A549 (cell line): ENCODE measurements at regions not wholly inside any gene's neighbourhood (a gene's known extent, or its start where the extent isn't known, plus 50 kb on each side); places are given as distances from the start of the nearest gene placed in this dataset.
"Not testable (repeated sequence)": the region's sequence is repeated elsewhere in the genome, so short reads cannot be mapped to it uniquely, and the experiment has no call there.

Experiments used
- ATAC-seq, 2 experiments: fragments of 200-7000 bp in 1 of 2; fragments of >200 bp in 1 of 2; cut with Nextera tagmentation in 1 of 2; cut with Tn5 transposase in 1 of 2; 3 replicates each; pipeline versions ENCODE4 v1.8.0 to v1.9.1; 2018 to 2020; ENCODE audit warnings: mild to moderate bottlenecking in 1 of 2, moderate library complexity in 1 of 2
- CTCF ChIA-PET: fragments of 300-600 bp; sonication (Branson Sonifier 250); formaldehyde crosslinking; extraction: SDS; loops from one replicate; lab custom pipeline; 2021; ENCODE audit warnings: antibody characterized with exemption, inconsistent platforms; lab: Yijun Ruan, JAX
- POLR2A ChIA-PET: fragments of 350-600 bp; formaldehyde crosslinking; extraction: SDS; loops from one replicate; lab custom pipeline; 2021; ENCODE audit warnings: antibody characterized with exemption, inconsistent platforms; lab: Yijun Ruan, JAX
- DNase-seq, 2 experiments: peaks; one replicate each; pipeline versions ENCODE4 v3.0.0 to v3.0.0-alpha.2; 2011 to 2016; ENCODE audit warnings: low read depth in 1 of 2, low spot score in 1 of 2
- FAIRE-seq: peaks from 2 replicates; lab custom pipeline; 2011; peaks lifted over from hg19 to GRCh38; lab: Jason Lieb, UNC
- H3K27ac ChIP-seq, 2 experiments: fragments of >200 bp; sonication (Bioruptor Twin); formaldehyde crosslinking; 3 replicates each; pipeline ENCODE4 v1.5.1; 2016 to 2017
- H3K4me1 ChIP-seq: fragments of >200 bp; sonication (Bioruptor Twin); formaldehyde crosslinking; 3 replicates; pipeline ENCODE4 v1.6.1; 2016
- H3K4me2 ChIP-seq: fragments of >200 bp; sonication (Bioruptor Twin); formaldehyde crosslinking; 3 replicates; pipeline ENCODE4 v1.6.1; 2016
- H3K4me3 ChIP-seq: fragments of >200 bp; sonication (Bioruptor Twin); formaldehyde crosslinking; 3 replicates; pipeline ENCODE4 v1.5.1; 2016
- H3K9me3 ChIP-seq: fragments of >200 bp; sonication (Bioruptor Twin); formaldehyde crosslinking; 3 replicates; pipeline ENCODE4 v1.6.1; 2016
- CEBPB ChIP-seq, 2 experiments: fragments of >200 bp in 1 of 2; sonication (Bioruptor Twin) in 1 of 2; formaldehyde crosslinking in 1 of 2; IDR thresholded peaks; 2 replicates each; pipeline ENCODE4 v1.6.1; 2012 to 2016
- FOSL2 ChIP-seq, 2 experiments: fragments of 450-650 bp in 1 of 2; fragments of >200 bp in 1 of 2; sonication (Bioruptor Twin) in 1 of 2; formaldehyde crosslinking; IDR thresholded peaks; 2 replicates each; pipeline versions ENCODE4 v1.5.0 to v1.6.1; 2016 to 2020; ENCODE audit warnings: mild to moderate bottlenecking in 1 of 2, moderate library complexity in 1 of 2
- MAFK ChIP-seq: fragments of 450-650 bp; IDR thresholded peaks from 2 replicates; pipeline ENCODE4 v1.6.1; 2014; ENCODE audit not compliant: partially characterized antibody
- WGBS: methylation state at CpG from one replicate; pipeline ENCODE4 v1.1.6; 2017; ENCODE audit errors: missing lambda C conversion rate; 5-methylcytosine and 5-hydroxymethylcytosine counted together

- 65% methylated on average over 1 of the region's 1 CpG for WGBS
- H3K27ac ChIP-seq, H3K9me3 ChIP-seq, H3K4me3 ChIP-seq, POLR2A ChIA-PET, FAIRE-seq, DNase-seq, ATAC-seq, H3K4me1 ChIP-seq, CTCF ChIA-PET: not testable (repeated sequence)
- TF ChIP-seq MAFK: peak; percentile 62
- TF ChIP-seq, all 56 proteins: peak for 1; not testable (repeated sequence) for 55
- not testable (repeated sequence) for H3K4me2 ChIP-seq
These were observed 187.4 kb upstream of the C1QTNF3 start for GRCh38 chr5:34230402-34230801.

- H3K4me1 ChIP-seq, FAIRE-seq, H3K9me3 ChIP-seq, DNase-seq, ATAC-seq, POLR2A ChIA-PET, CTCF ChIA-PET: not testable (repeated sequence)
- peak overlapping the region in 1 of 2 experiments; percentile 58; a peak in 4 of 6 replicates for H3K27ac ChIP-seq
- peak overlapping the region; percentile 44 for H3K4me3 ChIP-seq
- peak overlapping the region; percentile 63 for H3K4me2 ChIP-seq
These were observed 200.8 kb upstream of the C1QTNF3 start for GRCh38 chr5:34243802-34244201.

DNA sequence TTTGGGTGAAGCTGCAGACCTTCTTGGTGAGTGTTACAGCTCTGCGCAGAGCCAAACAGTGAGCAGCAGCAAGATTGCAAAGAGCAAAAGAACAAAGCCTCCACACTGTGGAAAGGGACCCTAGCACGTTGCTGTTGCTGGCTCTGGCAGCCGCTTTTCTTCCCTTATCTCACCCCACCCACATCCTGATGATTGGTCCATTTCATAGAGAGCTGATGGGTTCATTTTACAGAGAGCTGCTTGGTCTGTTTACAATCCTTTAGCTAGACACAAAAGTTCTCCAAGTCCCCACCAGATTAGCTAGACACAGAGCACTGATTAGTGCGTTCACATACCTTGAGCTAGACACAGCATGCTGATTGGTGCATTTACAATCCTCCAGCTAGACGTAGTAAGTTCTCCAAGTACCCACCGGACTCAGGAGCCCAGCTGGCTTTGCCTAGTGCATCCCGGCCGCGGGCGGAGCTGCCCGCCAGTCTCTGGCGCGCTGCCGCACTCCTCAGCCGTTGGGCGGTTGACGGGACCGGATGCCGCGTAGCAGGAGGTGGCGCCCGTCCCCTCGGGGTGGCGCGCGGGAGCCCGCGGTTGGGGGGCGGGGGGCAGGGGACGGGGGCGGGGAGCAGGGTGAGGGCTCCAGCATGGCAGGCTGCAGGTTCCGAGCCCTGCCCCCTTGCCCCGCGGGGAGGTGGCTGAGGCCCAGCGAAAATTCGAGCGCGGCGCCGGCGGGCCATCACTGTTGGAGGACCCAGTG lies 201.4 kb upstream of the C1QTNF3 start:
- ATAC-seq (peak; percentile 68 to 97; a peak in 4 of 6 replicates), DNase-seq (peak in 1 of 2 experiments; percentile 58)
- FAIRE-seq, H3K9me3 ChIP-seq, POLR2A ChIA-PET, H3K4me1 ChIP-seq, CTCF ChIA-PET: not testable (repeated sequence)
- peak overlapping the region; percentile 68 to 84 for H3K27ac ChIP-seq
- WGBS: 3% methylated on average over 3 of the region's 41 CpGs
- peak overlapping the region; percentile 44 for H3K4me3 ChIP-seq
- H3K4me2 ChIP-seq: peak overlapping the region; percentile 63

DNA sequence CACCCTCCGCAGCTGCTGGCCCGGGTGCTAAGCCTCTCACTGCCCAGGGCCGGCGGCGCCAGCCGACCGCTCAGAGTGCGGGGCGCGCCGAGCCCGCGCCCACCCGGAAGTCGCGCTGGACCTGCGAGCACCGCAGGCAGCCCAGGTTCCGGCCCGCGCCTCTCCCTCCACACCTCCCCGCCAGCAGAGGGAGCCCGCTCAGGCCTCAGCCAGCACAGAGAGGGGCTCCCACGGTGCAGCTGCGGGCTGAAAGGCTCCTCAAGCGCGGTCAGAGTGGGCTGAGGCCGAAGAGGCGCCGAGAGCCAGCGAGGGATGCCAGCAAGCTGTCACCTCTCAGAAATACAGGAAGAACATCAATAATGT lies 202.0 kb upstream of the C1QTNF3 start:
- DNase-seq, H3K4me2 ChIP-seq, H3K9me3 ChIP-seq, H3K4me1 ChIP-seq, POLR2A ChIA-PET, CTCF ChIA-PET, FAIRE-seq: not testable (repeated sequence)
- peak overlapping the region; percentile 44 for H3K4me3 ChIP-seq
- WGBS: no CpG with 5 or more reads among the region's 31 CpGs
- H3K27ac ChIP-seq: peak overlapping the region; percentile 68 to 84; a peak in 5 of 6 replicates
- peak in 1 of 2 experiments; percentile 99; a peak in 3 of 6 replicates for ATAC-seq

DNA sequence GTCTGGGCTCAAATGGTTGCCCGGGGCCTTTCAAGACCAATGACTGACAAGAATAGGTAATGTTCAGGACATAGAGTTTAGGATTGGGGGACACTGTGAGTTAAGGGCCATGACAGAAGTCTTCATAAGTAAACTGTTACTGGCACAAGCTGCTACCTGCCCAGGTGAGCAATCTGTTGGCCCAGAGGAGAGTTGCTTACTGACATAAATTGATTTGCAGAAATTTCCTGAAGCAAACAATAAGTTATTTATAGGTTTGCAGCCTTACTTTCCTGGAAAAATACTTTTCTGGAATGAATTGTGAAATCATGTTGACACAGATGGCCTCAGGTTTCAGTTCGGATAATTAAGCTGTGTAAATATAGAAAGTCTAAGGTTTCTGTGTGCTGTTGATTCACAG lies 202.8 kb upstream of the C1QTNF3 start:
- Histone ChIP-seq H3K4me3 (peak overlapping the region; percentile 32; the same call in 2 of the 3 replicates), H3K4me2 (peak overlapping the region; percentile 77), H3K27ac (peak overlapping the region in 1 of 2 experiments; percentile 60; a peak in 2 of 6 replicates)
- ATAC-seq; H3K4me1 ChIP-seq; POLR2A ChIA-PET; CTCF ChIA-PET; FAIRE-seq; H3K9me3 ChIP-seq; TF ChIP-seq FOSL2 (IDR thresholded peaks at IDR 0.05): not testable (repeated sequence)
- DNase-seq: peak in 1 of 2 experiments; percentile 0
- 5% methylated on average over 2 of the region's 2 CpGs for WGBS
- TF ChIP-seq FOSL2 (CRISPR knock-in tag; IDR thresholded peaks at IDR 0.05) (peak; percentile 29; the same call in 1 of the 2 replicates), CEBPB (IDR thresholded peaks at IDR 0.05) (peak in 1 of 2 experiments; percentile 50; a peak in 2 of 4 replicates)

- H3K27ac ChIP-seq, FAIRE-seq, H3K4me1 ChIP-seq, ATAC-seq, H3K4me2 ChIP-seq, H3K4me3 ChIP-seq, DNase-seq, CTCF ChIA-PET, H3K9me3 ChIP-seq, POLR2A ChIA-PET: not testable (repeated sequence)
These were observed 215.6 kb upstream of the C1QTNF3 start for GRCh38 chr5:34258598-34258997.

GRCh38 chr5:34261020-34261419 lies 218.0 kb upstream of the C1QTNF3 start:
- DNase-seq, POLR2A ChIA-PET, ATAC-seq, H3K4me1 ChIP-seq, FAIRE-seq, H3K4me3 ChIP-seq, CTCF ChIA-PET, H3K27ac ChIP-seq, H3K4me2 ChIP-seq, H3K9me3 ChIP-seq: not testable (repeated sequence)
- WGBS: 49% methylated on average over 3 of the region's 4 CpGs

DNA sequence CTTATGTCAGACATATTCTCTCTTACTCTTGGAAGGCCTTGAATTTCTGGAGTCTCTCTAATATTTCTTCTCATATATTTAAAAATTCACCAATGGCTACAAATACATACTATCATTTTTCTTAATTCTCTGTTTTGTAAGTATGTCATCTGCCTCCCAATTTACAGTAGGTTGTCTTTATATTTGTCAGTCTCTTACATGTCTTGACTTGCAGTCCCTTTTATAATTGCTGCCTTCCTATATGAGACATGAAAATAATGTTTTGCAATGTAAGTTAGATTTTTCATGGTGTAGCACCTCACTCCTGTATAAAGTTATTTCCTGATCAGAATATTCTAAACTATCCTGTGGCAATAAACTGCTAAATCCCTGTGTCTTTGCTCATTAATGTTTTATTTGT lies 223.1 kb upstream of the C1QTNF3 start:
- H3K4me3 ChIP-seq, H3K27ac ChIP-seq, H3K4me1 ChIP-seq, CTCF ChIA-PET, DNase-seq, POLR2A ChIA-PET, H3K9me3 ChIP-seq, H3K4me2 ChIP-seq, FAIRE-seq, ATAC-seq: not testable (repeated sequence)

DNA sequence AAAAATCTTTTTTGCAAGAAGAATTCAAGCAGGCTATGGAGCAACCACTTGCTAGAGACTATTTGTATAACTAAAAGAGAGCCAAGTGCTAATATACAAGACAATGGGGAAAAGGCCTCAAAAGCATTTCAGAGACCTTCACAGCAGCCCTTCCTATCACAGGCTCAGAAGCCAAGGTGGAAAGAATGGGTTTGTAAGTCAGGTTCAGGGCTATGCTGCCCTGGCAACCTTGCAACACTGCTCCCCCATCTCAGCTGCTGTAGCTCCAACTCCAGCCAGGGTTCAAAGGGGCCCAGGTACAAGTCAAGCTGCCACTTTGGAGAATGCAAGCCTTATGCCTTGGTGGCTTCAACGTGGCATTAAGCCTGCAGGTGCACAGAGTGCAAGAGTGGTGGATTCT lies 253.7 kb upstream of the C1QTNF3 start:
- DNase-seq, H3K27ac ChIP-seq, H3K4me2 ChIP-seq, ATAC-seq, FAIRE-seq, H3K4me3 ChIP-seq, CTCF ChIA-PET, H3K4me1 ChIP-seq, POLR2A ChIA-PET, H3K9me3 ChIP-seq: not testable (repeated sequence)
- WGBS: 22% methylated on average over 1 of the region's 1 CpG

- POLR2A ChIA-PET, H3K9me3 ChIP-seq, CTCF ChIA-PET, ATAC-seq, DNase-seq, H3K4me2 ChIP-seq, H3K4me1 ChIP-seq, H3K27ac ChIP-seq, H3K4me3 ChIP-seq: not testable (repeated sequence)
- FAIRE-seq: peak; percentile 90
- WGBS: 11% methylated on average over 2 of the region's 2 CpGs
These were observed 286.2 kb upstream of the C1QTNF3 start for GRCh38 chr5:34329201-34329600.

- H3K4me2 ChIP-seq, DNase-seq, H3K4me1 ChIP-seq, H3K4me3 ChIP-seq, H3K27ac ChIP-seq, CTCF ChIA-PET, ATAC-seq, POLR2A ChIA-PET, H3K9me3 ChIP-seq: not testable (repeated sequence)
- FAIRE-seq: peak; percentile 7
These were observed 286.6 kb upstream of the C1QTNF3 start for GRCh38 chr5:34329611-34330108.
